AG20443 (cell line): ENCODE measurements at regions not wholly inside any gene's neighbourhood (a gene's known extent, or its start where the extent isn't known, plus 50 kb on each side); places are given as distances from the start of the nearest gene placed in this dataset.
A peak's percentile ranks its signal among the peaks of the same experiment; 100 is the strongest.

ENCODE experiments used
- DNase-seq: peaks from one replicate; pipeline ENCODE4 v3.0.0; 2012; ENCODE audit warnings: low spot score, mixed read lengths

GRCh38 chr15:46316024-46316423 lies 681.2 kb downstream of the SQOR start:
- DNase-seq, result no peak

- DNase-seq, result no peak
Measured at GRCh38 chr15:46317029-46317428, 682.2 kb downstream of the SQOR start.

- DNase-seq, result no peak
Measured at GRCh38 chr15:46322753-46323152, 687.9 kb downstream of the SQOR start.

- no peak for DNase-seq
Measured at GRCh38 chr15:46326173-46326572, 691.3 kb downstream of the SQOR start.

- no peak for DNase-seq
Measured at GRCh38 chr15:46328821-46329220, 694.0 kb downstream of the SQOR start.

GRCh38 chr15:46329876-46330275 lies 695.0 kb downstream of the SQOR start:
- no peak for DNase-seq

- DNase-seq, result no peak
Measured at GRCh38 chr15:46331546-46331945, 696.7 kb downstream of the SQOR start.

- DNase-seq, result no peak
Measured at GRCh38 chr15:46343196-46343935, 708.5 kb downstream of the SQOR start.

GRCh38 chr15:46344115-46344724 lies 709.4 kb downstream of the SQOR start:
- no peak for DNase-seq

- DNase-seq, result no peak
Measured at GRCh38 chr15:46344915-46345314, 710.1 kb downstream of the SQOR start.

- DNase-seq, result no peak
Measured at GRCh38 chr15:46354443-46354842, 719.6 kb downstream of the SQOR start.

- DNase-seq, result peak; percentile 44
Measured at GRCh38 chr15:46365572-46365971, 730.7 kb downstream of the SQOR start.

GRCh38 chr15:46366360-46367007 lies 731.7 kb downstream of the SQOR start:
- no peak for DNase-seq

- no peak for DNase-seq
Measured at GRCh38 chr15:46383978-46384377, 749.1 kb downstream of the SQOR start.

- no peak for DNase-seq
Measured at GRCh38 chr15:46386356-46386755, 751.5 kb downstream of the SQOR start.

GRCh38 chr15:46389739-46390138 lies 754.9 kb downstream of the SQOR start:
- no peak for DNase-seq

- DNase-seq, result no peak
Measured at GRCh38 chr15:46394463-46394862, 759.6 kb downstream of the SQOR start.

GRCh38 chr15:46408312-46408711 lies 773.5 kb downstream of the SQOR start:
- no peak for DNase-seq

GRCh38 chr15:46409841-46410301 lies 775.0 kb downstream of the SQOR start:
- no peak for DNase-seq

GRCh38 chr15:46410705-46411104 lies 775.9 kb downstream of the SQOR start:
- DNase-seq, result no peak

- no peak for DNase-seq
Measured at GRCh38 chr15:46411900-46412299, 777.1 kb downstream of the SQOR start.

- no peak for DNase-seq
Measured at GRCh38 chr15:46413799-46414198, 779.0 kb downstream of the SQOR start.

GRCh38 chr15:46416544-46416943 lies 781.7 kb downstream of the SQOR start:
- peak; percentile 8 for DNase-seq
